GM12892 (cell line): ENCODE measurements at regions not wholly inside any gene's neighbourhood (a gene's known extent, or its start where the extent isn't known, plus 50 kb on each side); places are given as distances from the start of the nearest gene placed in this dataset.

Experiments
- DNase-seq: peaks from one replicate; pipeline ENCODE4 v3.0.0; 2011; ENCODE audit not compliant: insufficient read length
- FAIRE-seq: peaks from 2 replicates; lab custom pipeline; 2011; peaks lifted over from hg19 to GRCh38; lab: Jason Lieb, UNC
- POLR2A ChIP-seq: IDR thresholded peaks from 2 replicates; pipeline ENCODE4 v1.6.1; 2011; ENCODE audit warnings: low read depth, low read length, control low read depth
- POLR2AphosphoS5 ChIP-seq: IDR thresholded peaks from 2 replicates; pipeline ENCODE4 v1.6.1; 2011; ENCODE audit warnings: low read depth, low read length, control low read depth
- TAF1 ChIP-seq: IDR thresholded peaks from 2 replicates; pipeline ENCODE4 v1.6.1; 2011; ENCODE audit warnings: low read depth, mild to moderate bottlenecking, control low read depth, low read length, borderline replicate concordance

DNA sequence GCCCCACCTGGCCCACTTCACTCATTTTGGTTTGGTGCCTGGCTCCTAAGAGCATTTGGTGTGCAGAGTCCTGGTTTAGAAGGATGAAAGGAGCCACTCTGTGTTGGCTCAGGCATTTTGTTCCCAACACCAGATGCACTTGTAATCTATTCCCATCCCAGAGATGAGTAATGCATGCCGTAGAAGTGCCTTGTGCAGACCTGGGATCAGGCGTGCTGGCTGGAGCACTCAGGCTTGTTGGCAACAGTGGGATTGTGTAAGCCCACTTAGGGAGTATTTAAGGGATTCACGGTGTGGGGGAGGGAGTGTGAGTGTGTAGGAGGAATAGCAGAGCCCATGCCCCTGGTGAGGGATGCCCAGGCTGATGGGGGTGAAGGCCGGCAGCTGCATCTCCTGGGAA lies 501.5 kb upstream of the TBX3 start:
- no peak for TF ChIP-seq POLR2A
- TF ChIP-seq TAF1, result no peak
- TF ChIP-seq POLR2AphosphoS5, result no peak
- DNase-seq, result no peak
- no peak for FAIRE-seq

DNA sequence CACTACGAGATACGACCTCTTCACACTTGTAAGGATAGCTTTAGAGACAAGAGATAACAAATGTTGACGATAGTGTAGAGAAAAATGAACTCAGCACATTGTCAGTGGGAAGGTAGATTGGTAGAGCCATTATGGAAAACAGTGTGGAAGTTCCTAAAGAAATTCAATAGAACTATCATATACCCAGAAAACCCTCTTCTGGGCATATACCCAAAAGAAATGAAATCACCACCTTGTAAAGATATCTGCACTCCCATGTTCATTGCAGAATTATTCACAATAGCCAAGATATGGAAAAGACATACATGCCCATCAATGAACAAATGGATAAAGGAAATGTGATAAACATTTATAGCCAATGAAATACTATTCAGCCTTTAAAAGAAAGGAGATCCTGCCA lies 499.8 kb upstream of the TBX3 start:
- TF ChIP-seq POLR2AphosphoS5 (no peak), TAF1 (no peak), POLR2A (no peak)
- no peak for FAIRE-seq
- DNase-seq, result no peak

DNA sequence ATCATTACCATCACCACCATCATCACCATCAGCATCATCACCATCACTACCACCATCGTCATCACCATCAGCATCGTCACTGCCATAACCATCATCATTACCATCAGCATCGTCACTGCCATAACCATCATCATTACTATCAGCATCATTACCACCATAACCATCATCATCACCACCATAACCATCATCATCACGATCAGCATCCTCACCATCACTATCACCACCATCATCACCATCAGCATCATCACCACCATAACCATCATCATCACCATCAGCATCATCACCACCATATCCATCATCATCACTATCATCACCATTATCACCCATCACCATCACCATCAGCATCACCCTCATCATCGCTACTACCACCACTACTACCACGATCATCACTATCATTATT lies 493.9 kb upstream of the TBX3 start:
- FAIRE-seq, result no peak
- no peak for TF ChIP-seq POLR2A
- TF ChIP-seq POLR2AphosphoS5, result no peak
- no peak for TF ChIP-seq TAF1
- DNase-seq, result no peak

DNA sequence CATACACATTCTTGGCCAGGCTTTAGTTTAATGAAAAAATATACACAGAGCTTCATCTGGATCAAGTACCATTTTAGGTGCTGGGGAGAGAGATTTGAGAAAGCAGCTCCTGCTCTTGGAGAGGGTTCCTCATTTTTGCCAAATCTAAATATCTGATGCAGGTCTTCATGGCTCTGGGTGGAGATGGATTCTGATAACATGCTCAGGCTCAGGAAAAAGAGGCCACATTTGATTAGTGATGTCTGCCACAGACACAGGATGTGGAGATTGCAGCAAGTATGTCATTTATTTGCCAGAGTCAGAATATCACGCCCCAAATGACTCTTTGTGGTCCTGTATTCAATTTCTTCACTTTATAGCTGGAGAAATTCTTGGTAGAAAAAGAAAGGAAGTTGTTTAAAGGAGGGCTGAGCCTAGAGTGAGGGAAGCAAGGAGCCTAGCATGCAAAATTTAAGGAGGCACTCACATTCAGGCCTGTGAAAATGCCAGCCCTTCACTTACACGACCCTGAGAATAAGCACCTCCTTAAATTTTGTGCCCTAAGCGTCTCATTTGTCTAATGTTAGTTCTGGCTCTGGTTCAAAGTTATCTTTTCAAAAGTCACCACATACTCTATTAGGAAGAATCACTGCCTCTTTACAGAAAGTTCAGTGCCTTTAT lies 492.9 kb upstream of the TBX3 start:
- DNase-seq, result no peak
- no peak for FAIRE-seq
- TF ChIP-seq POLR2A (no peak), POLR2AphosphoS5 (no peak), TAF1 (no peak)

DNA sequence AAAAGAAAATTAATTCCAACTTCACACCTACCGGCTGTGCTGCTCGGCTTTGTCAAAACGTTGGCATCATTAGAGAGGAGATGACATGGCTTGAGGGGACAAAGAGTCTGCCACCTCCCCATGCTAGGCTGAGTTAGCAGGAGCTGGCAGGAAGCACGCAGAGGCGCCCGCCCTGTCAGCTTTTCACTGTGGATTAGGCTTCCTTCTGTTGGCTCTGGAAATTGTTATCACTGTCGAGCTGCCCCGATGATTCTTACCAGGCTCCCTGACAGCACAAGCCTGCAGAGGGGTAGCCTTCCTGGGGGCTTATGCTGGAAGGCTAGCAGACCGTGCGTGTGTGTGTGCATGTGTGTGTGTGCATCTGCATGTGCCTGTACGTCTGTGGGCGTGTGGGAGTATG lies 490.9 kb upstream of the TBX3 start:
- TF ChIP-seq POLR2A (no peak), POLR2AphosphoS5 (no peak), TAF1 (no peak)
- no peak for FAIRE-seq
- no peak for DNase-seq

DNA sequence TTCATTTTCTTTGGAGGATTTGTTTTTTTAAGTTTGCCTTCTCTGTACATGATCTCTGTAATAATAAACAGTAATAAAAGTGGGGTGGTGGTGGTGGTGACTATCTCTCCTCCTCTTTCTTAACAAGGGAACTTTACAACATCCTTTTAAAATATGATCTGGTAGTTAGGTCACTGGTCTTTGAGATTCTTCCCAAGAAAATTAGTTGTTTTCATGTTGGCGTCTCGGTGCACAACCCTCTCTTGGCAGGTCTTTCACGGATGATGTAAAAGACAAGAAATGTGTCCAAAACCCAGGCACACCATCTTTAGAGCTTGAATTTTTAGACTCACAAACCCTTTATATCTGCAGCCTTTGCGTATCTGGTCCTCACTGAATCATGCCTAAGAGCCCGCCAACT lies 488.5 kb upstream of the TBX3 start:
- TF ChIP-seq TAF1, result no peak
- no peak for TF ChIP-seq POLR2A
- TF ChIP-seq POLR2AphosphoS5, result no peak
- FAIRE-seq, result no peak

DNA sequence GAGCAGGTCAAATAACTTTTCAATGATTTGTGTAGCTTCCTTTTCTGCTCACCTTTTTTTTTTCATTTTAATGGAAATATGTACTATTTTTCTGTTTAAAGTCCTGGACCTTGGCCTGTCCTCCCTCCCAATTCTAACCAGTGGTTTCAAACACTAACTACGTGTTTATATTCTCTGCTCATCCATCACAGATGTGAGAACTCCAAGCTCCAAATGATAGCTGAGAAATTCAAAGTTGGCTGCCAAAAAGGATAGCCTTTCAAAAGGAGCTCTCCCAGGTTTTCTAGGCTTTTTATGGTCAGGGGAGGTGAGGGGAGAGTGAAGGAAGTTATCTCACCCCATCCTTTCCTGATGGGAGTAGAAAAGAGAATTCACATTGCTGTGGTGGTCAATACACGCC lies 486.0 kb upstream of the TBX3 start:
- TF ChIP-seq POLR2A, result no peak
- FAIRE-seq (no peak), DNase-seq (no peak)

More for the DNA sequence above, 488.5 kb upstream of the TBX3 start:
- no peak for DNase-seq

DNA sequence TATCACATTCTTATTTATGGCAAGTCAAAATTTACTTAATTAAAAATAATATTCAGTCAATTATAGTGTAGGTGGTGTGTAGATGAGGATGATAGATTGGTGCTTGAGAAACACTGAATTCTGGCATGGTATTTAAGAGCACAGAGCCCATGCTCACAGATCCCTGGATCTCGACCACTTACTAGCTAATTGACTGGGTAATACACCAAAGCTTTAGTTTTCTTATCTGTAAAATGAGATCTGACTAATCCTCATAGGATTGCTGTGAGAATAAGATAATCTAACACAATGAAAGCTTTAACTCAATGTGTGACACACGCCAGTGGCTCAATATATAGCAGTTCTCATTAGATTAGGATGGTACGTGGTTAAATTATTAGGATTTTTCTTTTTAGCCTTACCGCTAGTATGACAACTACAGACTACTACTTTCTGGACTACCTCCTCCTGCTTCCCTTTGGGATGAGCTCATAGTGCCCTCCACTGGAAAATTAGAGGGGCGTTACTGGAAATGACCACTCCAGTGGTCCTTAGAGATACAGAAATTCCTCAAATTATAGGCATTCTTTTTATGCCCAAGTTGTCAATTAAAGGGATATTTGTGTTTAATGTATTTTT lies 482.8 kb upstream of the TBX3 start:
- no peak for FAIRE-seq
- DNase-seq, result no peak
- no peak for TF ChIP-seq POLR2AphosphoS5
- no peak for TF ChIP-seq TAF1
- no peak for TF ChIP-seq POLR2A

DNA sequence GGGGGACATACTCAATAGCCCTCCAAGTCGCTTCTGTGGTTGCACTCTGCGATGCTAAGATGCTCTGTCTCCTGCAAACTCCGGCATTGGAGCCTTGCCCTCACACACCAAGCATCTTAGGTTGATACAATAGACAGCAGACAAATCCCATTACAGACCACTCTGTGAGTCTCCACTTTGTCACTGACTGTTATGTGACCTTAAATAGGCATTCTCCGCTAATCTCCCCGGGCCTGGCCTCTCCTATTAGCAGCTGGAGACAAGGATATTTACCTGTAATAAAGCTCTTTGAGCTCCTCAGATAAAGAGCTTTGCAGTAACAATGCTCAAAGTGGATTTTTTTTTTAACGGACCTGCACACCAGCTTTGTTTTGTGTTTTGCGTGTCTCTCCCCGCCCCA lies 479.7 kb upstream of the TBX3 start:
- TF ChIP-seq POLR2AphosphoS5, result no peak
- TF ChIP-seq POLR2A, result no peak
- no peak for TF ChIP-seq TAF1
- FAIRE-seq, result no peak
- DNase-seq, result no peak

DNA sequence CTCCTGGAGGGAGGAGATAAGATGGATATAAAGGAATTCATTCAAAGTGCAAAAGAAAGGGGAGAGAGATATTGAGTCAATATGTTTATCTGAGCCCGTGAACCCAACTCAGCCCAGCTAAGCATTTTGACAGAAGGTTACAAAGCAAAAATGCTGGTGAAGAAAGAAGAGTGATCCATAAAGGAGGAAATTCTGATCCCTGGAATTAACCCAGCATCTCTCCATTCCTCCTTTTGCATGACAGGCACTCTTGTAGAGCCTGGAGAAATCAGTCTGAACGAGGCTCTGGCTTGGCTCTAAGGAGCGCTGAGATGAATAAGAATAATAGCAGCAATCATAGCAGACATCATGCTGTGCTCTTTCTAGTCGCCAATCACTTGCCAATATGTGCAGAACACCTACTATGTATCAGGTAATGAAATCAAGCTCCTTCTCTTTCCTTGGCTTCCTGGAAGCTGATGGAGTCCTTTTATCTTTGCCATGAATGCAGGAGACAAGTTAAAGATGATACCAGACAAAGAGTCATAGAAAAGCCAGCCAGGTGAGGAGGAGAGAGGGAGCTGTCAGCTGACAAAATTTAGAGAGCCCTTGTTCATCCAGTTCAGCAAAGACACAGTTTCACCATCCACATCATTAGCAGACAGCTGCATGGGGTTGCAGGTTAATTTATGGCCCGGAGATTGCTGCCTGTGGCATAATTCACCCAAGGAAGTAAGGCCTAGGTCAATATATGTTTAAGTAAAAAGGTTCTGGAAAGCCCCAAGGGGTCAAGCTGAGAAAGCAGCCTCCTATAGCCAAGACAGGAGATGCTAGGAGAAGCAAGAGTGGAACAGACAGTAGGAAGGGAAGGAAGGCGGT lies 476.5 kb upstream of the TBX3 start:
- DNase-seq, result no peak
- FAIRE-seq, result no peak
- TF ChIP-seq POLR2AphosphoS5 (no peak), POLR2A (no peak), TAF1 (no peak)

DNA sequence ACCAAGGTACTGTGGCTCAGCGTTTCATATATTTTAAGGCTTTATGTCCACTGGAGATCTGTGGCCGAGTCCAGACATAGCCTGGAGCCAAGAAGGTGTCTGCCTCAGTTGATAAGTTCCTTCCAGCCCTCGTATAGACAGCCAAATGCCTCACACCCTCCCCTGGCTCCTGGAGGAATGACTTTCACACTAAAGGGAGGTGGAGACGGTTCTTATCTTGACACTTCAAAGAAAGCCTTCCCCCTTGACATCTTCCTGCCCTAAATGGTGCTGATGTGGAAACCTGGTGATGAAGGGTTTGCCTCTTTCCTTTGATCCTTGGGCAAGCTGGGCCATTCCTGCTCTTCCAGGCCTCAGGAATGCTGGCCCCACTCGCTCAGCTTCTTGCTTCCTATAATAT lies 474.8 kb upstream of the TBX3 start:
- DNase-seq (no peak), FAIRE-seq (no peak)
- TF ChIP-seq POLR2A (no peak), TAF1 (no peak), POLR2AphosphoS5 (no peak)
